Ectodermal cell (in vitro differentiated cells): ENCODE measurements at regions not wholly inside any gene's neighbourhood (a gene's known extent, or its start where the extent isn't known, plus 50 kb on each side); places are given as distances from the start of the nearest gene placed in this dataset.

ENCODE experiments used
- H3K27ac ChIP-seq: 2 replicates; pipeline ENCODE4 v1.7.0; 2013; ENCODE audit warnings: mild to moderate bottlenecking, low read depth, low read length; ENCODE audit not compliant: insufficient read depth, poor library complexity, severe bottlenecking
- H3K27me3 ChIP-seq: 2 replicates; pipeline ENCODE4 v1.7.0; 2013; ENCODE audit warnings: mild to moderate bottlenecking, low read length; ENCODE audit not compliant: insufficient read depth, control insufficient read depth, poor library complexity, severe bottlenecking
- H3K36me3 ChIP-seq: one replicate; pipeline ENCODE4 v1.7.0; 2013; ENCODE audit warnings: low read length; ENCODE audit not compliant: control insufficient read depth, insufficient read depth
- H3K4me1 ChIP-seq: one replicate; pipeline ENCODE4 v1.7.0; 2013; ENCODE audit warnings: low read length; ENCODE audit not compliant: control insufficient read depth, insufficient read depth
- H3K4me3 ChIP-seq: 2 replicates; pipeline ENCODE4 v1.7.0; 2013; ENCODE audit warnings: low read depth, low read length, control low read depth; ENCODE audit not compliant: insufficient read depth
- H3K9me3 ChIP-seq: 2 replicates; pipeline ENCODE4 v1.7.0; 2013; ENCODE audit warnings: mild to moderate bottlenecking, low read length, moderate library complexity; ENCODE audit not compliant: control insufficient read depth
- WGBS, 2 experiments: methylation state at CpG; one replicate each; pipeline ENCODE4 v1.1.7; 2013; ENCODE audit warnings: missing lambda C conversion rate in 2 of 2; 5-methylcytosine and 5-hydroxymethylcytosine counted together

DNA sequence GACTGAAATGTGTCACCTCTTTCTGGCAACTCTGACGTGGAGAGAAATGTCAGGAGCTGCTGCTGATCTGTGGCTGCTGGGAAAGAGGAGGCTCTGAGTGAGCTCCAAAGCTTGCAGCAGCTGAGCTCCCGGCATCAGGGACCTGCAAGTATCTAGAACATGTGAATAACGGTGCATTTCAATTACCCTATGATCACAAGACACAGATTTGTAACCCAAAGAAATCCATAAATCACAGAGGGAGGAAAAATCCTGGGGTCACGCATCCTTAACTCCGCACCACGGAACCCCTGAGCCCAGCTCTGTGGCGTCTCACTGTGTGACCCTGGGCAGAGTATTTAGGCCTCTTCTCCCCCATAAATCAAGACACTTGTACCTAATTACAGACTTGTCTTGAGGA is 139.8 kb downstream of the IRX2 start:
- no peaks in the 10 kb centered on the region for H3K9me3 ChIP-seq
- 89 to 91% methylated on average over 7 of the region's 7 CpGs for WGBS, 2 experiments
- H3K27ac ChIP-seq, result no peak overlapping the region
- no peak overlapping the region for H3K4me3 ChIP-seq
- no peaks in the 10 kb centered on the region for H3K4me1 ChIP-seq
- H3K27me3 ChIP-seq, result no peaks in the 10 kb centered on the region
- no peaks in the 10 kb centered on the region for H3K36me3 ChIP-seq

DNA sequence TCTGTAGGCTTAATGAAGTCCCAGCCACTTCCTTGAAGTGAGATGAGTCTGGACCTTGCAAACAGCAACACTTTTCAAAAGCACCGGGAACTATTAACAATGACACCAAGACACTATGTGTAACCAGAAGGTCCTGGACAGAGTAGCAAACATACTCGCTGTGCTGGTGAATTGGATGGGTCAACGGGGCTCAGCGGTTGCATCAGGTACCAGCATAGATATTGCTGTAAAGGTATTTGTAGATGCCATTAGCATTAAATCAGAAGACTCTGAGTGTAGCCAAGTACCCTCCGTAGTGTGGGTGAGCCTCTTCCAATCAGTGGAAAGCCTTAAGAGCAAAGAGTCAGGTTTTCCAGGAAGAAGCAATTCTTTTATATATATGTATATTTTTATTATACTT is 140.5 kb downstream of the IRX2 start:
- Histone ChIP-seq H3K4me3 (no peak overlapping the region), H3K27ac (no peak overlapping the region), H3K4me1 (no peaks in the 10 kb centered on the region), H3K27me3 (no peaks in the 10 kb centered on the region), H3K36me3 (no peaks in the 10 kb centered on the region), H3K9me3 (no peaks in the 10 kb centered on the region)
- WGBS, 2 experiments, result 97% methylated on average over 5 of the region's 5 CpGs

DNA sequence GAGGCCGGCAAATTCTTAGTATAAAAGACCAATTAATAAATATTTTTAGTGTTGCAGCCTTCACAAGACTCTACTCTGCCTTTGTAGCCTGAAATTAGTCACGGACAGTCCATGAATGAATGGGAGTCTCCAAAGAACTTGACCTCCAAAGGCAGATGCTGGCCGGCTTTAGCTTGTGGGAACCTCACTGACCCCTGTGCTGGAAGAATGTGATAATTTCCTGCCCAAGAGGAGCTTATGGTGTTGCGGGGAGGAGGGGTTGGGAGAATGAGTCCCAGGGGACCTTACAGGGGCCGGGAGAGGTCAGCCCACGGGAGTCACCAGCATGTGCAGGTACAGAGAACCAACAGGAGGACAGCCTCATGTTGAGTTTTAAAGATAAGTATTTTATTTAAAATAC is 143.1 kb downstream of the IRX2 start:
- H3K9me3 ChIP-seq, result no peaks in the 10 kb centered on the region
- H3K27ac ChIP-seq, result no peak overlapping the region
- no peaks in the 10 kb centered on the region for H3K27me3 ChIP-seq
- no peaks in the 10 kb centered on the region for H3K4me1 ChIP-seq
- no peaks in the 10 kb centered on the region for H3K36me3 ChIP-seq
- no peak overlapping the region for H3K4me3 ChIP-seq
- WGBS, 2 experiments, result 87 to 94% methylated on average over 6 of the region's 6 CpGs

DNA sequence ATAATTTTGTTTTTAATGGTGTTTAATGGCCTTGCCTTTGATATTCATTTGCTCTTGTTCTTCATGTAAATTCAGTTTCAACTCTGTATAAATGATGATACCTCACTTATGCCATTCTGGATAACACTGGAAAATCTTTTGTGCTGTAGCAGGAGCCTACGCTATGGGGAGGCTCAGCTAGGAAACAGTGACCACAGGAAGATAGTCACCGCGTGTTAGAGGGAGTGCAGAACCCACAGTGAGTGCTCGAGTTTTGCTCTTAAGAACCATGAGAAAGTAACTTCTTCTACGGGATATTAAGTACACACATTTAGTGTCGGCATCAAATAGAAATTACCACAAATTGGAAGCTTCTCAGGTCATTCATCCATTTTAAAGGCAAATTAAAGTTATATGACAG is 143.9 kb downstream of the IRX2 start:
- no peaks in the 10 kb centered on the region for H3K9me3 ChIP-seq
- H3K27ac ChIP-seq, result no peak overlapping the region
- 84 to 90% methylated on average over 6 of the region's 6 CpGs for WGBS, 2 experiments
- no peaks in the 10 kb centered on the region for H3K4me1 ChIP-seq
- H3K4me3 ChIP-seq, result no peak overlapping the region
- H3K36me3 ChIP-seq, result no peaks in the 10 kb centered on the region
- H3K27me3 ChIP-seq, result no peaks in the 10 kb centered on the region

DNA sequence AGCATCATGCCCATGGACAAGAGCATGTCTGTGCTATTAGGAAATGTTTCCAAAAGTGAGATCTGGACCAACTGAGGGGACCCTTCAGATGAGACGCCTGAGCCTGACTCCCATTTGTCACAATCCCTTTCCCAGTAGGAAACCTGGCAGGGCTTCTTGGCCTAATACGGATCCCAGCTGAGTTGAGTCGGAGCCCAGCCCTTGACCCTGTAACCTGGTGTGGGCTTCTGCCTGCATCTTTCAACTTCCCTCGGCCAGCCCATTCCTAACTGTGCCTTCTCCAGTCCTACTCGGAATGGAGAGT is 148.3 kb downstream of the IRX2 start:
- WGBS, 2 experiments, result 86 to 89% methylated on average over 5 of the region's 5 CpGs
- H3K36me3 ChIP-seq, result no peaks in the 10 kb centered on the region
- no peaks in the 10 kb centered on the region for H3K4me1 ChIP-seq
- no peaks in the 10 kb centered on the region for H3K9me3 ChIP-seq
- no peak overlapping the region for H3K4me3 ChIP-seq
- no peak overlapping the region for H3K27ac ChIP-seq
- H3K27me3 ChIP-seq, result no peaks in the 10 kb centered on the region

DNA sequence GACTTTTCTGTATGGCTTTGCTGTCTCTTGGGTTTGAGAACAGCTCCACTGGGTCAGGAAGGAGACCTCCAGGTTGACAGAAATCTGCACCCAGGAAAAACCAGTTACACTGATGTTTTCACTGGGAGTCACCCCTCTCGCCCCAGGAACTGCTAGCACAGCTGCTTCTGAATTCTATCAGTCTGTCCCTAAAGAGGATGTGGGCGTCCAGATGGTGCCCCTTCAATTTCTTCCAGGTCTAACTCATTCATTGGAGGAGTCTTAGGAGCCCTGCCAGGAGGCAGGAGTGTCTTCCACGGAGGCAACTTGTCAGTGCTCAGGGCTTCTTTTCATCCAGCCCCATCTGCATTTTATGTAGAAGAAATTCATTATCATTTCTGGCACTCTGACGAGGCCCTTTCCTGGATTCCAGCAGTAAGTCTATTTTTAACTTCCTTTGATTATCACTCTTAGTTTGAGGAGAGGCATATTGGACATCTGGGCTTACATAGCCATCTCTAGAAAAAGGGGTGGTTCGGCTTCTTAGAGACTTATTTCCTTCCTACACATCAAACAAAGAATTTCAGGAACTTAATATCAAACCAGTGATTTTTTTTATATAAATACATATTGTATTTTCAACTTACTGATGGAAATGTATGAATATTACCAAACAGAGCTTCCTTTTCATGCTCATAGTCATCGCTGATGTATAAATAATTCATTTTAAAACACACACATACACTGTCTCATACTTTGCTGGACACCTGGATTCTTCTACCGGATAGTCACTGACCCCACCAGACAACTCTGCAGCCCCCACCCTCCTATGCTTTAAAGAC is 148.8 kb downstream of the IRX2 start:
- no peaks in the 10 kb centered on the region for H3K36me3 ChIP-seq
- no peaks in the 10 kb centered on the region for H3K27me3 ChIP-seq
- no peaks in the 10 kb centered on the region for H3K9me3 ChIP-seq
- no peaks in the 10 kb centered on the region for H3K4me1 ChIP-seq
- 81 to 82% methylated on average over 6 of the region's 7 CpGs for WGBS, 2 experiments
- no peak overlapping the region for H3K27ac ChIP-seq
- no peak overlapping the region for H3K4me3 ChIP-seq

DNA sequence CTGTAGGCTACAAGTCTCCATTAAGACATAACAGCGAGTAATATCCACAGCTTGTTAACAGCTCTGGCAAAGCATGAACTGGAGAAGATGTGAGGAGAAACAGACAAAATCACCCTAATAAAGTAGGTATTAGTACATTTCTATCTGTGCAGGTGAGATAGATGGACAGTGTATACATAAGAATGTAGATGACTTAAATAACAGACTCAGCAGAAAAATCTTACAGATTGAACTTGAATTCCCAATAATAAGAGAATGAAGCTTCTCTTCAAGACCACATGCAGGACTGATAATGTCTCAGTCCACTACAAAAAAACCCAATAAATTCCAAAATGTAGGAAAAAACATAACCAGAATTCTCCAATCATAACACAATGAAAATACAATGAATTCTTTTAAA is 153.0 kb downstream of the IRX2 start:
- Histone ChIP-seq H3K36me3 (no peaks in the 10 kb centered on the region), H3K27ac (no peak overlapping the region), H3K9me3 (no peaks in the 10 kb centered on the region), H3K4me1 (no peaks in the 10 kb centered on the region), H3K27me3 (no peaks in the 10 kb centered on the region), H3K4me3 (no peak overlapping the region)
- 86% methylated on average over 1 of the region's 1 CpG; no CpG with 5 or more reads in 1 of the 2 experiments for WGBS, 2 experiments

DNA sequence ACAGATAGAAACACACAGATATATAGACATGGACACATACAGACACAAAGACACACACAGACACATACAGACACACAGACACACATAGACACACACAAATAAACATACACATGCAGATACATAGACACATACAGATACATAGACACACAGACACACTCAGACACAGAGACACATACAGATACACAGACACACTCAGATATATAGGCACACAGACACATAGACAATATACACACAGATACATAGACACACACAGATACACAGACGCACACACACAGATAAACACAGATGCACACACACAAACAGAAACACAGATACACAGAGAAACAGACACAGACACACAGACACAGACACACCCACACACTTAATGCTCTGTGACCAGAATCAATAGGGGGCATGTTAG is 156.8 kb downstream of the IRX2 start:
- WGBS, 2 experiments, result 78 to 90% methylated on average over 1 of the region's 1 CpG
- no peaks in the 10 kb centered on the region for H3K4me1 ChIP-seq
- H3K9me3 ChIP-seq, result no peaks in the 10 kb centered on the region
- H3K36me3 ChIP-seq, result no peaks in the 10 kb centered on the region
- no peaks in the 10 kb centered on the region for H3K27me3 ChIP-seq
- H3K27ac ChIP-seq, result no peak overlapping the region
- H3K4me3 ChIP-seq, result no peak overlapping the region

DNA sequence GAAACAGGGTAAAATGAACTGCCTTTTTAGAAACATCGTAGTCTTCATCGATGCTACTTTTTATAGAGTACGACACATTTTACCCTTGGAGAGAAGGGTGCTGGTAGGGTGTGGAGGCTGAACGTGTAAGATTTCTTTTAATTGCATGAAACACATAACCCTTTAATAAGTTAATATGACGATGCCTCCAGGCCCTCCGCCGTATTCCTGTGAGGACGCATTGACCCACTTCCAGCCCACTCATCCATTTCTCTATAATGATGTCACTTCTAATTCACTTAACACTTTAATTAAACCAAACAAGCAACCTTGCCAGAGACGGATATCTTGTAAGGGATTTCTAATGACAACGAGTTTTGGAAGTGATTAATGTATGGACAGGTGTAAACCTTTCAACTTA is 158.7 kb downstream of the IRX2 start:
- Histone ChIP-seq H3K27ac (no peak overlapping the region), H3K4me3 (no peak overlapping the region), H3K27me3 (no peaks in the 10 kb centered on the region), H3K4me1 (peaks cover 3% of the 10 kb centered on the region), H3K9me3 (no peaks in the 10 kb centered on the region), H3K36me3 (no peaks in the 10 kb centered on the region)
- 94 to 96% methylated on average over 10 of the region's 10 CpGs for WGBS, 2 experiments

GRCh38 chr5:2591777-2592453 is 159.6 kb downstream of the IRX2 start:
- WGBS, 2 experiments, result 78 to 82% methylated on average over 19 of the region's 19 CpGs
- no peaks in the 10 kb centered on the region for H3K36me3 ChIP-seq
- H3K9me3 ChIP-seq, result no peaks in the 10 kb centered on the region
- H3K4me3 ChIP-seq, result no peak overlapping the region
- H3K27ac ChIP-seq, result no peak overlapping the region
- H3K4me1 ChIP-seq, result peaks cover 3% of the 10 kb centered on the region
- H3K27me3 ChIP-seq, result no peaks in the 10 kb centered on the region
